Stimulated activated naive CD8-positive, alpha-beta T cell treated with anti-CD3 and anti-CD28 coated beads, Interleukin-15, Interleukin-2, amounts not matched to agents 100 U/mL and 50 U/mL, for 24 hours (primary cell): ENCODE measurements at regions not wholly inside any gene's neighbourhood (a gene's known extent, or its start where the extent isn't known, plus 50 kb on each side); places are given as distances from the start of the nearest gene placed in this dataset.
"Not testable (repeated sequence)": the region's sequence is repeated elsewhere in the genome, so short reads cannot be mapped to it uniquely, and the experiment has no call there.

ENCODE experiments used
- ATAC-seq: fragments of 150-1000 bp; cut with Tn5 transposase; one replicate; pipeline ENCODE4 v1.10.0; 2021
- DNase-seq: peaks from one replicate; pipeline ENCODE4 v3.0.0; 2021

DNA sequence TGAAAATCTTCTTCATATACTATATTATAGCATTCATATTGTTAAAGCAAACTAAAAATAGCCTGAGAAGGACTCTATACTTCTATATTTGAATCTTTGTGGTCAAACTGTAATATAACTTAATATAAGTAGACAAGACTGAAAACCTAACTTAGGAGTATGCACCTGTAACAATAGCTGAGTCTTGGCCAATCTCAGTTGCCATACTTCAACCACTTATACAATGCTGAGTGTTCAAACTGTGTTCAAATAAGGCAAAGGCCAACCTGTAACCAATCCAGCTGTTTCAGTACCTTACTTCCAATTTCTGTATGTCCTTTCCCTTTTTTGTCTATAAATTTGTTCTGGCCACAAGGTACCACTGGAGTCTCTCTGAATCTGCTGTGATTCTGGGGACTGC, 1360.8 kb upstream of the CDH9 start:
- ATAC-seq (no peak), DNase-seq (no peak)

DNA sequence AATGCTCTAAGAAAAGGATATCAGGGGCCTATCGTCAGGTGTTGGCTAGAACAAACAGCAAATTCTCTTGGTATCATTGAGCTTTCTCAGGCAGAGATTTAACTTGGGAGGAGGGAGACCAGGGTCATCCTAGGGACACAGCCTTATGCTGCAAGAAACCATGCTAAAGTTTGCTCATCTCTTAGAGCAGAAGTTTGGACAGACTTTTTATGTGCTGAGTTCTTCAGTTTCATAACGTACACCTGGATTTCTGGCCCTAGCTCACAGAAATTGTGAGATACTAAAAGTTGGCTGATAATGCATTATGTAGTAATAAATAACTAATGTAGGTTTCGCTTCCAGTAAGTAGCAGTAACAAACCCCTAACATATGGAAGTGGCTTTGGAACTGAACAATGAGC, 1359.8 kb upstream of the CDH9 start:
- ATAC-seq (no peak), DNase-seq (no peak)

DNA sequence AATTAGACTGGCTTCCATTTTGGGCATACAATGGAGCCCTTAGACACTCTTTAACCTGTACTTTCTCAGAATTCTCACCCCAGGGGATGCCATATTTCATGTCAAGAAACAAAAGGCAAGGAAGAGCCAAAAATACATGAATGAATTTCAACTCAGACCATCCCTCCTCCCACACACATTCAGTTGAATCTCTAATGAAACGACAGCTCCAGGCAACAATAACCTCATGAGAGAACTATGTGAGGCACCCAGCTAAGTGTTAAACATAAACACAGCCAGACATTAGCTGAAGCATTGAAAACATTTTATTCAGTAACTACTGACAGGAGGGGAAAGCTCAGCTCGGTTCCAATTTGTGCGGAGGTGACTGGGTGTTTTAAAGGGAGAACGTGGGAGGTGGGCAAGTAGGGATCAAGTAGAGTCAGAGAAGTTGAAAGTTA, 1359.1 kb upstream of the CDH9 start:
- ATAC-seq (no peak), DNase-seq (no peak)

DNA sequence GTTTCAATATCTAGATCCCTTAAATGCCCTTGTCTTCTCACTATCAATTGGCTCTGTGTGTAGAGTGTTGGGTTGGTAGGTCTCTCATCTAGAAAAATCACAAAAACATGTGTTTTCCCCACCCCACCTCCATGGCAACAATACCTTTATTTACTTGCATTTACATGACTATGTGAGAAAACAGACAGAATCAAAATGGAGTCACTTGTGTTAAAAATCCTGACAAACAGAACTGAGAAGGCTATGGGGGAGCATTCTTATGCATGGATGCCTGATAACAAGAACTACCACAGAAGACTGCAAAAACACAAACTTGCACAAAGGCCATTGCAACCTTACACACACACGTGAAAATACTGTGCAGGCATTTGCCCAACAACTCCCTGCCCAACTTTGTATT, 1352.9 kb upstream of the CDH9 start:
- no peak for DNase-seq
- ATAC-seq: no peak

DNA sequence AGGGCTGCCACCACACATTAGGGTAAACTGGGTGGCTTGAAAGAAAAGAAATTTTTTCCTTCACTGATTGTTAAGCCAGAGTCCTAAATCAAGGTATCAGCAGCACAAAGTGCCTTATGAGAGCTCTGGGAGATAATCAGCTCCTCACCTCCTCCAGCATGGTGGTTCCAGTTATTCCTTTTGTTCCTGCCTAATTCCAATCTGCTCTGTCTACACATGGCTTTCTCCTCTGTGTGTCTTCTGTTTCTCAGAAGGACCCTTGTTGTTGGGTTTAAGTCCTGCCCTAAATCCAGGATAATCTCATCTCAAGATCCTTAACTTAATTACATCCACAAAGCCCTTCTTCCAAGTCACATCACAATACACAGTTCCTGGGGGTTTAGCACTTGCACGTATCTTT, 1352.0 kb upstream of the CDH9 start:
- DNase-seq (no peak), ATAC-seq (no peak)

DNA sequence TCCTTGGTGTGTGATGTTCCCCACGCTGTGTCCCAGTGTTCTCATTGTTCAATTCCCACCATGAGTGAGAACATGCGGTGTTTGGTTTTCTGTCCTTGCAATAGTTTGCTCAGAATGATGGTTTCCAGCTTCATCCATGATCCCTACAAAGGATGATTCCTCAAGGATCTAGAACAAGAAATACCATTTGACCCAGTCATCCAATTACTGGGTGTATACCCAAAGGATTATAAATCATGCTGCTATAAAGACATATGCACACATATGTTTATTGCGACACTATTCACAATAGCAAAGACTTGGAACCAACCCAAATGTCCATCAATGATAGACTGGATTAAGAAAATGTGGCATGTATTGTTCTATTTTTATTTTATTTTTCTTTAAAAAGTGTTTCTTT, 1351.3 kb upstream of the CDH9 start:
- DNase-seq, ATAC-seq: not testable (repeated sequence)

DNA sequence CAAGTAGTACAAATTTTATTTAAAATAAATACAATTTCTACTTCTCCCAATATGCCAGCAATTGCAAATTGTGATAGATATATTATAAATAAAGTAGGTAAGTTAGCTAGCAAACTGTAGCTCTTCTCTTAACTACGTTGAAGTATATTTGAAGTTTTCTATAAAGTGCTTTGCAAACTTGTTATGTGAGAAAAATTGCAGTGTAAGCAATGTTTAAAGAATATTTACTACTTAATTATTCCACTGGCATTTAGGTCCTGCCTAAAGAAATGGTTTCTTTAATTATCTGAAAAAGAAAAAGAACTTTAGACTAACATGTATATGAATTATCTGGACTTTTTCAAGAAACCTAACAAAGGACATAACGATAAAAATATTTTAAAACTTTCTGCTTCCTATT, 1350.0 kb upstream of the CDH9 start:
- ATAC-seq: no peak
- DNase-seq: no peak

DNA sequence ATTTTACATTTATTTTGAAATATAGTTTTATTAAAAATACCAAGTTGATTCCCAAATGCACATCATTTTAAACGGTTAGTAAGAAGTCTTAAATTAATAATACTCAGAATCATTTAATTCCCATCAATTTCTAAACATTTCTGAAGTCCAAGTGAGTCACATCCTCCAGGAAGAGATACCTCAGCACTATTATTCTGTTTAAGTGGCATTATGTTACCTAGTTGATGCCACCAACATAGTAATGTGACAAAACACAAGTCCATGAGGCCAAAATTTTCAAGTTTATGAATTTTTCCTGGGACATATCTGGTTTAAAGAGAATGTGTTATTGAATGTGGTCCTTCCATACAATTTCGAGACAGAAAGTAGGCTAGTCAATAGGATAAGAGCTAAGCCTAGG, 1348.3 kb upstream of the CDH9 start:
- DNase-seq: no peak
- ATAC-seq: no peak

DNA sequence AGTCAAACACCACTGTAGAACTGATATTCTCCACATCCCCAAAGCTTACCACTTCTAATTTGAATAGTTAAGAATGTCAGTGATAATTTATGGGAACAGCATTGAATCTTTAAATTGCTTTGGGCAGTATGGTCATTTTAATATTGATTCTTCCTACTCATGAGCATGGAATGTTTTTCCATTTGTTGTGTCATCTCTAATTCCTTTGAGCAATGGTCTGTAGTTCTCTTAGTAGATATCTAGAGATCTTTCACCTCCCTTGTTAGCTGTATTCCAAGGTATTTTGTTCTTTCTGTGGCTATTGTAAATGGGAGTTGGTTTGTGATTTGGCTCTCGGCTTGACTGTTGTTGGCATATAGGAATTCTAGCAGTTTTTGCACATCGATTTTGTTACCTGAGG, 1341.8 kb upstream of the CDH9 start:
- ATAC-seq: no peak
- DNase-seq: no peak

DNA sequence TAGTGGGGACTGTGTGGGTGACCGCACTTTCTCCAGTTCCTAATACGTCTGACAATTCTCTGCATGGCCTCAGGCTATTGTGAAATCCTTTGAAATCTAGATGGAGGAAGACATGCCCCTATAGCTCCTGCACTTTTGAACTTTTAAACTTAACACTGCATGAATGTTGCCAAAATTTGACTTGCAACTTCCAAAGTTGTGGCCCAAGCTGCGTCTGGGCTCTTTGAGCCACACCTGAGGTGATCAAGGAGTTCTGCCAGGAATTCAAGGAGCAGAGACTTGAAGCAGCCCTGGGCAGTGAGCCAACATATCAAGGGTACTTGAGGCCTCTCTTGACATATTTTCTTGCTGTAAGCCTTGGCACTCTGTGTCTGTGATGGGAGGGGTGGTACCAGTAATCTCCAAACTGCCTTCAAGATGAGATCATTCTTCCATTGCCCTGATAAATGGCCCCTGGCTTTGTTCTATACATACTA, 1336.1 kb upstream of the CDH9 start:
- ATAC-seq: no peak
- no peak for DNase-seq

DNA sequence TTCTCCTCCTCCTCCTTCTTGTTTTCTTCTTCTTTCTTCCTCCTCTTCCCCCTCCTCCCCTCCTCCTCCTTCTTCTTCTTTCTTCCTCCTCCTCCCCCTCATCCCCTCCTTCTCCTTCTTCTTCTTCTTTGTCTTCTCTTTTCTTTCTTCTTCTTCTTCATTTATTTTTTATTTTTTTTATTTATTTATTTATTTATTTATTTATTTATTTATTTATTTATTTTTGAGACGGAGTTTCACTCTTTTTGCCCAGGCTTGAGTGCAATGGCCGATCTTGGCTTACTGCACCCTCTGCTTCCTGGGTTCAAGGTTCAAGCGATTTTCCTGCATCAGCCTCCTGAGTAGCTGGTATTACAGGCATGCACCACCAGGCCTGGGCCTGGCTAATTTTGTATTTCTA, 1332.5 kb upstream of the CDH9 start:
- no peak for ATAC-seq
- DNase-seq: no peak

DNA sequence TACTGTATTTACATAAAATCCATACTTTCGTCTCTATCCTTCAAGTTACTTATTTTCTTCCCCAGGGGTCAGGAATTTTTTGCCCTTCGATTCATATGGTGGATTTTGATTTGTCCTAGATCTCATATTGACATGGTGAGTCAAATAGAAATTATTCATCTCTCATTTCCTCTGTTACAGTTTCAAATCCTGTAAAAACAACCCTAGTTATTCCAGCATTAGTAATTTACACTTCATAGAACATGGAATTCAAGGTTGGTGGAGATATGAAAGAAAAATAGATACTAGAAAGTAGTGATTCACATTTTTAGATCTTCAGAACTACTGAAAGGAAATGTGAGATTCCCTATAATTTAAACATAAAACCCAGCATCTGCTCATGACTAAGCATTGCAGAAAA, 1331.0 kb upstream of the CDH9 start:
- DNase-seq (no peak), ATAC-seq (no peak)

DNA sequence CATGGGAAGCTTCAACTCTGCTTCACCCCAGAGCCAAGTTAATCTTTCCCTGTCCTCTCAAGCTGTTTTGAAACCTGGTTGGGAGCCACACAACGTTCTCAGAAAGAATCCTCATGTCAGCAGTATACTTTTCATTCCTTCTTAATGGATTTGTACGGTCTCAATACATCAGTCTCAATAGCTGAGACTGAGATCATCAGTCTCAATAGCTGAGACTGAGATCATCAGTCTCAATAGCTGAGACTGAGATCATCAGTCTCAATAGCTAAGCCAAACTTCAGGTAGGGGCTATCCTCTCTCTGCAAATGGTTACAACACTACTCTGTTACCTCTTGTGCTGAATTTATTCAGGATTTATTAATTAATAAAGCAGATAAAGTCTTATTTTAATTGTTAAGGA, 1317.4 kb upstream of the CDH9 start:
- DNase-seq (no peak), ATAC-seq (no peak)

DNA sequence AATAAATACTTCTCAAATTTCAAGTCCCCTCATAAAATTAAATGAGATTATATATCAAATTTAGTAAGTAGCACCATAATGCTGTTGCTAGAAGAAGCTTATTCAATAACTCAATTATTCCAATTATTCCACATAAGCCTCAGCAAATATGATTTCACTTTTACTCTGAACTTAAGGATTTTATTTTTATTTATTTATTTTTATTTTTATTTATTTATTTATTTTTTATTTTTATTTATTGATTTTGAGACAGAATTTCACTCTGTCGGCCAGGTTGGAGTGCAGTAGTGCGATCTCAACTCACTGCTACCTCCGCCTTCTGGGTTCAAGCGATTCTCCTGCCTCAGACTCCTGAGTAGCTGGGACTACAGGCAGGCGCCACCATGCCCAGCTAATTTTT, 1308.3 kb upstream of the CDH9 start:
- DNase-seq: no peak

DNA sequence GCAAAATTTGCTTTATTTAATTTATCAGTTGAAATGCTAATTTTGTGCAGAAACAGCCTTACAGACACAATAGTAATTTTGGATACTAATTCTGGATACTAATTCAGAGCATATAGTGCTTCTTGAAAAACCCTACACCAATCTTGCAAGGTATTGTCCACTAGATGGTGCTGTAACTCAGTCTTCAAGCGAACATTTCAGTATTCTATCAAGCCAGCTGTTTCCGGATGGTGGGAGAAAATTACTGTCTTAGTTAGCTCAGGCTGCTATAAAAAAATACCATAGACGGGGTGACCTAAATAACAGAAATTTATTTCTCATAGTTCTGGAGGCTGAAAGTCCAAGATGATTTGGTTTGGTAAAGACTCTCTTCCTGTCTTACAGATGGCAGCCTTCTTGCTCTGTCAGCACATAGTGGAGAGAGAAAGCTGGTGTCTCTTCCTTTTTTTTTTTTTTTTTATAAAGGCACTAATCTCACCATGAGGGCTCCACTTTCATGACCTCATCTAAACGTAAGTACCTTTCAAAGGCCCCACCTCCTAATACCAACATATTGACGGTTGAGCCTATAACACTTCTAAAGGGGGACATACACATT, 1306.5 kb upstream of the CDH9 start:
- no peak for DNase-seq
- ATAC-seq: no peak

More for the DNA sequence above, 1308.3 kb upstream of the CDH9 start:
- ATAC-seq: no peak

DNA sequence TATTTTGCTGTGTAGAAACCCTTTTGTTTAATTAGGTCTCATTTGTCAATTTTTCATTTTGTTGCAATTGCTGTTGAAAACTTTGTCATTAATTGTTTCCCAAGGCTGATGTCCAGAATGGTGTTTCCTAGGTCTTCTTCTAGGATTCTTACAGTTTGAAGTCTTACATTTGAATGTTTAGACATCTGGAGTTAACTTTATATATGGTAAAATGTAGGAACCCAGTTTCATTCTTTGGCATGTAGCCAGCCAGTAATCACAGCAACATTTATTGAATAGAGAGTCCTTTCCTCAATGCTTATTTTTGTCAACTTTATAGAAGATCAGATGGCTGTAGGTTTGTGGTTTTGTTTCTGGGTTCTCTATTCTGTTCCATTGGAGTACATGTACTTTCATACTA, 1290.8 kb upstream of the CDH9 start:
- ATAC-seq (no peak), DNase-seq (no peak)

DNA sequence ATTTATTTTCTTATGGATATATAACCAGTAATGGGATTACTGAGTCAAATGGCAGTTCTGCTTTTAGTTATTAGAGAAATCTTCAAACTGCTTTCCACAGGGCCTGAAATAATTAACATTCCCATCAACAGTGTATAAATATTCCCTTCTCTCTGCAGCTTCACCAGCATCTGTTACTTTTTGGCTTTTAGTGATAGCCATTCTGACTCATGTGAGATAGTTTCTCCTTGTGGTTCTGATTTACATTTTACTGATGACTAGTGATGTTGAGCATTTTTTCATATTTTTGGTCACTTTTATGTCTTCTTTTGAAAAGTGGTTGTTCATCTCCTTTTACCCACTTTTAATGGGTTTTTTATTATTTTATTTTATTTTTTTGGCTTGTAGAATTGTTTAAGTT, 1290.3 kb upstream of the CDH9 start:
- no peak for ATAC-seq
- DNase-seq: no peak

DNA sequence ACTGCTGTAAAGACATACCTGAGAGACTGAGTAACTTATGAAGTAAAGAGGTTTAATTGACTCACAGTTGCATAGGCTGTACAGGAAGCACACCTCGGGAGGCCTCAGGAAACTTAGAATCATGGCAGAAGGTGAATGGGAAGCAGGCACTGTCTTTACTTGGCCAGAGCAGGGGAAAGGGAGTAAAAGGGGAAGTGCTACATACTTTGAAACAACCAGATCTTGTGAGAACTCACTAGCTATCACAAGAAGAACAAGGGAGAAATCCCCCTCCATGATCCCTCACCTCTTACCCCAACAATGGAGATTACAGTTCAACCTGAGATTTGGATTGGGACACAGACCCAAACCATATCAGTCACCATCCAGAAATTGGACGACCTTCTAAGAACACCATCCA, 1285.8 kb upstream of the CDH9 start:
- no peak for DNase-seq
- ATAC-seq: no peak

DNA sequence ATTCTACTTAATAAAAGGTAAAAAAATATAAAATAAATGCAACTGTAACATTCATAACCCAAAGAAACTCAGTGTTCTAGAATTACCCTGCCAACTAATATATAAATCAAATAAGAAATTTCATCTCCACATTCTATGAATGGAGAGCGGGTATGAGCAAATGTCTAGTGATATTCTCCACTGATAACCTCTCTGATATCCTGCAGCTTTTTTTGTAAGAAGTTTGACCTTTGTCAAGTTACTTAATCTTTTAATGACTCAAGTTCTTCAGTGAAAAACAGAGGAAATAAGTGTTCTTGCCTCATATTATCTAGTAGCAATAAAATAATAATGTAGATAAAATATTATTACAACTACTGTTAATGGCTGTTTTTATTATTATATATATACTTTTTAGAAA, 1275.6 kb upstream of the CDH9 start:
- DNase-seq (no peak), ATAC-seq (no peak)

DNA sequence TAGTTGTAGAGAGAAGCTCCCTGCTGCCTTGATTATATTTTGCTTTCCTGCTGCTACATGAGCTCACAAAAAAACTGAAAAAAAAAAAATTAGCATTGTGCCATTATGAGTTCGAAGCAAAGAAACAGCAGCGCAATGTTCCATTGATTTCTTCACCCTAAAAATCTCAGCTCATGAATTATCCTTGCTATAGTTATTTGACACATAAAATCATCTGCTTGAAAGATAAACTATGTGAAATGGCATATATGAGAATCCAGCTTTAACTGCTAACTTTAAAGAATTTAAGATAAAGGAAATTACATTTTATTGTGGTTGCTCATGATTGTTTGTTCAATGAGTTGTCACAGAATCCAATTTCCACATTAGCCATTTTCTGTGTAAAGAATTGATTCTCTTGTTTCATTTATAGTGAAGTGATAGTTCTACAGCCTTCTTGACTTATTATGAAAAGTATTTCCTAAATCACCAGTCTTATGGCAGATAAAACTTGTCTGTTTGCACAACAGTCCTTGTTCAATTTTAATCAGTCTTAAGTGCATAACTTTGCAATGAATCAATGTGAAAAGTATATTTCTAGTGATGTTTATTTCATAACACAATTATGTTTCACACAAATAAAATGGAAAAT, 1275.0 kb upstream of the CDH9 start:
- DNase-seq (no peak), ATAC-seq (no peak)

DNA sequence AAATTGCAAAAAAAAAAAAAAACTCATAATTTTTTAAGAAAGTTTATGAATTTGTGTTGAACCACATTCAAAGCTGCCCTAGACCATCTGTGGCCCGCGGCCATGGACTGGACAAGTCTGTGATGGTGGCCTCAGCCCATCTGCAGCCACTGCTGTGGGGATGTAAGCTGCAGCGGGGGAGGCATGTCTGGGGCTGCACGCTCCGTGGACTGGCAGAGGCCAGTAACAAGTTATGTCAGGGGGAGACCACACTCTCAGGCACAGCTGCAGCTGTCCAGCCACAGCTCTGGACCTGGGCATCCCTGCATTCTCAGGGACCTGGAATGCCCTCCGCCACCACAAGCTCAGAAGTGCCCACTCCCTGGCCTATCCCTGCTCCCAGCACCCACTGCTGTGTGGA, 1272.3 kb upstream of the CDH9 start:
- DNase-seq (no peak), ATAC-seq (no peak)

DNA sequence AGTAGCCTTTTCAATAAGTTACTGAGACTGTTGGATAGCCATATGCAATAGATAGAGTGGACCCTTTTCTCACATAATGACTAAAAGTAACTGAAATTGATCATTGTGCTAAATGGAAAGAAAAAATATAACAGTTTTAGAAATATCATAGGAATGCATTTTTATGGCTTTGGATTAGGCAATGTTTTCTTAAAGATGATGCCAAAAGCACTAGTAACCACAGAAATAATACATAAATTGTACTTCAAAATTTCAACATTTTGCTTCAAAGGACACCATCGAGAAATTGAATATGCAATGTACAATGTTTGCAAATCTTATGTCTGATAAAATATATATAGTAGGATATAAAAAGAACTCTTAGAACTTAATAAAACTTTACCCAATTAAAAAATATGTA, 1267.5 kb upstream of the CDH9 start:
- ATAC-seq (no peak), DNase-seq (no peak)

DNA sequence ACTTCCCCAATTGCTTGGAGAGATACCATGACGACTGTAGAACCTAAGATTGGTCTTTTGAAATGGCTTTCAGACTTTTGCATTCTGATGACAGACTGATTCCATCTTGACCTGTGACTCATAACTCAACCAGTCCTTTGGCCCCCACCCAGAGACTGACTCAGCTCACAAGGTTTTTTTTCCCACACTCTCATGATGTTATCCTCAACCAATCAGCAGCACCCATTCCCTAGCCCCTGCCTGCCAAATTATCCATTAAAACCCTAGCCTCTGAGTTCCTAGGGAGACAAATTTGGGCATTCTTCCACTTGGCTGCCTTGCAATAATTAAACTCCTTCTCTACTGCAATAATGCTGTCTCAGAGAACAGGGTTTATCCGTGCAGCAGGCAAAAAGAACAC, 1263.3 kb upstream of the CDH9 start:
- no peak for ATAC-seq
- DNase-seq: no peak

DNA sequence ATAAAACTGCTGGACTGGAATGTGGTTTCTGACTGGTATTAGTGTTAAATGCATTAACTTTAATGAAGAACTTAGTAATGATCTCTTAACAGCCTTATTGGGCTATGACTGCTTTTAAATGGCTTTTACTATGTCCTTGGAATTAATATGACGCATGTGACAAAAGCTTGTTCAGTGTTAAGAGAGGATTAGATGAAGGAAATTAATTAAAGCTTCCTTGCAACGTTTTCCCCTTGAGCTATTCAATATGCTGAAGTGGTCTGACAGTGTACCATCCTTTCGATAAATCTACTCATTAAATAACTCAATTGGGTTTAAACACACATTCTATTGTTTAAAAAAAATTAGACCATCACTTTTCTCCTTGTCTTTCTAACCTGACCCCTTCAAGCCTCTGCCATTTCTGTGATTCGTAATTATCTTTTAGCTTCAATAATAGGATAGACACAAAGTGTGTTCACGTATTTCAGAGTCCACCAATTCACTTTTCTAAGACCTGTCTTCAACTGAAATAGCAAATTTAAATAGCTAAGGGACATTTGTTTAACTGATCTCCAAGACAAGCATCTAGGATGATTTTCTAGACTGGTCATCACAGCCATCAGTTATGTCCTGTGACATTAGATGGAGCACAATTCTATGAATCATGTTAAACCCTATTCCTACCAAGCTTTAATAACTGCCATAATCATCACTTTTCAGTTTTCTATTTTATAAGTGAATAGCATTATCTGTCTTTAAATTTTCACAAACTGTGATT, 1258.0 kb upstream of the CDH9 start:
- DNase-seq (no peak), ATAC-seq (no peak)
